ENCODE measurements at regions not wholly inside any gene's neighbourhood (a gene's known extent, or its start where the extent isn't known, plus 50 kb on each side); places are given as distances from the start of the nearest gene placed in this dataset.

- TF ChIP-seq CTCF (IDR thresholded peaks at IDR 0.05; ENCODE audit: low read depth, low read length), result no peak
- TF ChIP-seq MYC (IDR thresholded peaks at IDR 0.05; ENCODE audit: low read depth, low read length), result no peak
These were observed 306.9 kb upstream of the CA10 start for GRCh38 chr17:52465407-52465806.
